HG03558 (cell line): ENCODE measurements at regions not wholly inside any gene's neighbourhood (a gene's known extent, or its start where the extent isn't known, plus 50 kb on each side); places are given as distances from the start of the nearest gene placed in this dataset.
"Not testable (repeated sequence)": the region's sequence is repeated elsewhere in the genome, so short reads cannot be mapped to it uniquely, and the experiment has no call there.

Experiments
- ATAC-seq: cut with Tn5 transposase; IDR thresholded peaks from one replicate; pipeline ENCODE4 v1.9.1; 2021; ENCODE audit warnings: moderate number of reproducible peaks; ENCODE audit not compliant: unreplicated experiment; ENCODE audit errors: extremely low read depth

GRCh38 chr13:21871919-21872318, 201.0 kb downstream of the FGF9 start:
- no peak for ATAC-seq

- ATAC-seq: no peak
Observed at GRCh38 chr13:21872795-21873194, 201.9 kb downstream of the FGF9 start.

DNA sequence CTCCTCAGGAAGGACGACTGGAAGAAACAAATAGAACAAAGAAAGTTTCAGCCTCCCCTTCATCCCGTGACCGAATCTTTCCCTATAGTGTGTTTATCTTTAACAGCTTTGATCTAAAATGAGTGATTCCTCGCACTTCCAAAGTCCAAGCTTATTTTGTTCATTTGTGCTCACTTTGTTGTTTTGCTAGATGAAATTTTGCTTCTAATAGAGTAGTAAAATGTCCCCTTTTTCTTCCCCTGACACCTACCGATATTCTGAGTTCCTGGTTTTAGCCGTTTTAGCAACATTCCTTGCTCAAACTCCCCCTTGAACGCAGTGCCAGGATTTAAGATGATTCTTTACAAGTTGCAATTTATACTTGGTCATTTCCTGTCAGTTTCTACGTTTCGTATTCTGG, 204.2 kb downstream of the FGF9 start:
- no peak for ATAC-seq

GRCh38 chr13:21879263-21879914, 208.5 kb downstream of the FGF9 start:
- ATAC-seq: no peak

DNA sequence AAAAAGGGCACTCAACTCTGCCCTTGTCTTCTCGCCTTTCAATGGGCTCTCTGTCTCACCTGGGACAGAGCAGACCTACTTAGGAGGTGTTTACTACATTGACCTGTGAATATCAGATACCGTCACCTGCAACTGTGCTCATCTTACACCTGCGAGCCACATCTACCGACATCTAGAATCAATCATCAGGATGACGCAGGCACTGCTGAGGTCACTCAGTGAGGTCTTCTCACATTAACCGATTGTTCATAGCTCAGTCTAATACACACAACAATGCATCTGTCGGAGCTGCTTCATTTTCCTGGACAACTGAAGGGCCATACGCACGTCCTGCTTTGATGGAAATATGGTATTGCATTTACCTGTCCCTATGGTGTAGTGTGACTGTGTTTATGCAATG, 211.9 kb downstream of the FGF9 start:
- ATAC-seq: no peak

- ATAC-seq: no peak
Observed at GRCh38 chr13:21883713-21884112, 212.8 kb downstream of the FGF9 start.

- ATAC-seq: no peak
Observed at GRCh38 chr13:21884299-21884909, 213.5 kb downstream of the FGF9 start.

DNA sequence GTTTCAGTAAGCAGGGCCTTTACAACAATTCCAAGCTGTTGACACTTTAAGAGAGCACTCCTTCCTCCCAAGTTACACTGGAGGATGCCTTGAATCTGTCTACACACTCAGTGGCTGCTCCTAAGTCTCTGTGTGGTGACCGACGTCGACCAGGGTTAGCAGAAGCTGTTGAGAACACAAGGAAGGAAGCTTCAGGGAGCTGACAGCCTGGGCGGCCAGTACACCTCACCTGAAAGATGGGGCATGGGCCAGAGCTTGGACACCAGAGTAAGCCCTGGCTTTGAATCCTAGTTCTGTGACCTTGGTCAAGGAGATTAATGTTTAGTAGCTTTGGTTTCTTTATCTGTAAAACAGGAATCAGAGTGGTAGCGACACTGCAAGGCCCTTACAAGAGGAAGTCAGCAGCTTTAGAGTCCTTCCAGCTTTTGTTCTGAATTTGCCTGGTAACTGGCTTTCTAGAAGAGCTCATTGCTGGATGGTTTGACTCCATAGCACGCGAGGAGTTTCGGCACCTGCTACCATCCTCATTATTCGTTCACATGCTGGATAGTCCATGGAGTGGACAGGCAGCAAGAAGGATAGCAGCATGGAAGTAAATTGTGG, 214.2 kb downstream of the FGF9 start:
- no peak for ATAC-seq

DNA sequence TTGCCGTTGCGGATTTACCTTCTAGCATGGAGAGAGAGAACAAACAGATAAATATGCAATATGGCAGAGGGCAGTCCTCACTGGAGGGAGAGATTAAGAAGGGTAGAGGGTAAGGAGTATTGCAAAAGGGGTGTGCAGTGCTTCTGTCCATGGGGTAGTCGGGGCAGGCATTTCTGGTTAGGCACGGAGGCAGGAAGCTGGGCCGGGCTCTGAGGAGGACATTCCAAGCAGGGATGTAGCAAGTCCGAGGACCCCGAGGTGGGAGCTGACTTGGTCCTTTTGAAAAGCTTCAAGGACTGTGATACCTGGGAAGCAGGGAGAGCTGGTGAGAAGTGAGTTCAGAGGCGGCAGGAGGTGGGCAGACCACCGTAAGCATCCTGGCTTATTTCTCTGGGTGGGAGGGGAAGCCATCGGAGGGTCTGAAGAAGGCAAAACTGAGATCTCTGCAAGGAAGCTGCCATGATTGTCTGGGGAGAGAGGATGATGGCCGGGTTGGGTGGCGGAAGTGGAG, 214.9 kb downstream of the FGF9 start:
- ATAC-seq: no peak

DNA sequence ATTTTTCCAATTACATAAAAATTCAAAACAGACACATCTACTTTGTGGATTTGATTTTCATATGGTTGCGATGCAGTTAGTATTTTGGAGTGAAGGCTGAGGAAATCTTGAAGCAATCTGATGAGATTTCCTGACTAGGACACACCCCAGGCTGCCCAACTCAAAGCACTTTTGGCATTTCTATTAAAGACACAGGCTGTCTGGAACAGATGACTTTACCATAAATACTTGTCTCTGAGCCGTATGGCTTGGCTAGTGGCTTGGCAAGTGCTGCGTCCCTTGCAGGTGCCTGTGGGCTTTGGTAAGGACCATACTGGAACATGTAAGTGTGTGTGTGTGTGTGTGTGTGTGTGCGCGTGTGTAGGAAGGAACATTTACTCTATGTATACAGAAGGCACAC, 218.8 kb downstream of the FGF9 start:
- no peak for ATAC-seq

- ATAC-seq: not testable (repeated sequence)
Observed at GRCh38 chr13:21890220-21890619, 219.3 kb downstream of the FGF9 start.

GRCh38 chr13:21894091-21894490, 223.2 kb downstream of the FGF9 start:
- ATAC-seq: no peak

- ATAC-seq: no peak
Observed at GRCh38 chr13:21894703-21895699, 224.1 kb downstream of the FGF9 start.

- no peak for ATAC-seq
Observed at GRCh38 chr13:21895779-21896178, 224.9 kb downstream of the FGF9 start.

DNA sequence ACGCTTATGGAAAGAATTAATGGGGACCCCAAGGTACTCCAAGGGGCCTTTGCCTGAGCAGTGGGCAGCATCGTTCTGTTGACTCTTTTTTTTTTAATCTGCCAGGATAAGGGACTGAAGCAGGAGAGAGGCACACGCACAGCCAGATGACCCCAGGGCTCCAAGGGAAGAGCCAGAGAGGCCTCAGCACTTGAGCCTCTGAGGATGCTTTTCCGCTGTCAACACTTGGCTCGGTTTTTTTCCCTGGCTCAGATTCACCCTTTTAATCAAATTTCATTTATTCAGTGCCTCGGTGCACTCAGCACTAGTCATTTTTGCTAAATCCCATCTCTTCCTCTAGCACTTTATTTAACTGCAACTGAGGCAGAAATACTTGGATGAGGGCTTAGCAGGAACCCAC, 226.3 kb downstream of the FGF9 start:
- ATAC-seq: no peak

DNA sequence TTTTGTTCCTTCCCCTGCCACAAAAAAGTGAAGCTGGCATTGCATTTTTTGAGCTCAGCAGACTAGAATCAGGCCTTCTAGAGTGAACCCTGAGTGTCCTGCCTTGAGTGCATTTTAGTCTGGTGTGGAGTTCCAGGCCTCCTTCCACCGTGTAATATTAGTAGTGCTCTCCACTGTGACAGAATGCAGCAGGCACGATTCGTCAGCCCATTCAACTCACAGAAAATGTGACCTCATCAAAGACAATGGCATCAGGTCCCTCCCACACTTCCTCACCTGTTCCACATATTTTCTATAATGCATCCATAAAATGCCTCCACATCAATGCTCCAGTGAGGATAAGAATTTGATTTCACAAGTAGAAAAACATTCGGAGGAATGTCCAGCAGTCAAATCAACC, 227.6 kb downstream of the FGF9 start:
- ATAC-seq: no peak

- no peak for ATAC-seq
Observed at GRCh38 chr13:21898945-21899344, 228.1 kb downstream of the FGF9 start.

DNA sequence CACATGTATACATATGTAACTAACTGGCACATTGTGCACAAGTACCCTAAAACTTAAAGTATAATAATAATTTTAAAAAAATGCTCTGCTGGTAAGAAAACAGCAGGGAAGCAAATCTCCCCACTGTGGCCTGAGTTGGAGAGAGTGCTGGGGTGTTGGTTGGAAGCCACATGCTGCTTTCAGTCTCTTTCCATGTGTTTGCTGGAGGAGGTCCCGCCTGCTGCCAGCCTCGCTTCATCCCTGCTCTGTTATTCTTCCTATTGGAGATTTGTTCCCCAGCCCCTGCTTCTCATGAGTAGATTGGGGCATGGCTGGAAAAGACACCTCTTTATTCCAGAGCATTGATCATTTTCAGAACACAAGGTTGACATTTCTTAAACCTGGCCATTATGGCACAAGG, 230.5 kb downstream of the FGF9 start:
- no peak for ATAC-seq

DNA sequence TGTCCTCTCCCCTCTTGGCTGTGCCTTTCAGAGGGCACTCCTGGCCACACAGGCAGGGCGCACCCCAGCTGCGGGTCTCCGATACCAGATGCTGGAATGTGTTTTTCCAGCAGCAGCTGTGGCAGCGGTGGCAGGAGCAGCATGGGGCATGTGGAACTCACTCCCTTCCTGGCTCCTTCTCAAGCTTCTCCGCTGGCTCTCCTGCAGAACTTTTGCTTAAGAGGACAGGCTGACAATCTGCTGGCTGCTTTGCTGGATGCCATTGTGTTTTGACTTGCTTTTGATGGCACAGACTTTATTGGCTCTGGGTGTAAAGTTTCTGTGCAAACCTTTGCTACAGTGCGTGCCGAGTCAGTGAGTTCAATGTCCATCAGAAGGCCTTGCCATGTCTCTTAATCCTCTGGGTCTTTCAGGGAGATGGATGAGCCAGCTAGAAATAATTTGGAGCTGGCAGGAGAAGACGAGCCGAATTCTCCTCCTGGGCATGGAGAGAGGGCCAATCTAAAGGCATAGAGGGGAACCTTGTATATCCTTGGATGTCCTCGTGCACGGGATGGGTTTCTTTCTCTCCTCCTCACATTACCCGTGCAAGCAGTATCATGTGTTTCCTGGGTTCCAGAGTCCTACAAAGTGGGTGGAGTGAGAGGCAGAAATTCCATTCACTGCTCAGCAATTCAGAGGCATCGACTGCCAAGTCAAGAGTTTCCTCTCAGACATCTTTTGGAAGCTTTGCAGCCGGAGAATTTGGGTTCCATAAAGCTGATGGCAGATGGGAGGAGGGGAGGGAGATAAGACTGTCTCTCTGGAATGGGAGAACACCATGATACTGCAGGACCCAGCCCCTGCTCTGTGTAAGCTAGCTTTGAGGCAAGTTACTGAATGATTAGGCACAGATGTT, 231.2 kb downstream of the FGF9 start:
- no peak for ATAC-seq

DNA sequence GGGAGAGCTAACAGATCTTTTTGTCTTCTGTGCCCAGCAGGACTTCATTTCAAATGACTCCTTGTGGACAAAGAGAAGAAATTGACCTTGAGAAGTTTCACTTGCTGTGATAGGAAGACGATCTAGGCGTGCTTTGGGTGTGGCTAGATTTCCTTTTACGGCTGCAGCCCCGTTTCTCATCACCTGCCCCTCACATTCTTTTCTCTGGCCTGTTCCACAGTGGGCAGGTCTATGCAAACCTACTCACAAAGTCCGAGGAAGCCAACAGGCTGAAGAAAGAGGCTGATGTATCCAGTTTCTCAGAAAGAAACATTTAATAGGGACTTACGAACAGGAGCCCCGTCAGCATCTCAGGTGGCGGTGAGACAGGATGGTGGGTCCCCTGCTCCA, 231.8 kb downstream of the FGF9 start:
- no peak for ATAC-seq
